HG03521 (cell line): ENCODE measurements at regions not wholly inside any gene's neighbourhood (a gene's known extent, or its start where the extent isn't known, plus 50 kb on each side); places are given as distances from the start of the nearest gene placed in this dataset.

Experiments
- ATAC-seq: cut with Tn5 transposase; IDR thresholded peaks from one replicate; pipeline ENCODE4 v1.9.1; 2021; ENCODE audit warnings: mild to moderate bottlenecking, moderate library complexity; ENCODE audit not compliant: unreplicated experiment

- no peak for ATAC-seq
Measured at GRCh38 chr13:76795701-76796695, 90.2 kb downstream of the KCTD12 start.

- ATAC-seq, result no peak
Measured at GRCh38 chr13:76792731-76793347, 93.4 kb downstream of the KCTD12 start.

GRCh38 chr13:76790980-76791819 is 95.0 kb downstream of the KCTD12 start:
- no peak for ATAC-seq

- ATAC-seq, result no peak
Measured at GRCh38 chr13:76790526-76790925, 95.7 kb downstream of the KCTD12 start.

GRCh38 chr13:76783798-76784197 is 102.4 kb downstream of the KCTD12 start:
- no peak for ATAC-seq

- no peak for ATAC-seq
Measured at GRCh38 chr13:76778853-76779252, 107.4 kb downstream of the KCTD12 start.

- ATAC-seq, result no peak
Measured at GRCh38 chr13:76777096-76777495, 109.1 kb downstream of the KCTD12 start.

- ATAC-seq, result no peak
Measured at GRCh38 chr13:76775088-76775740, 111.0 kb downstream of the KCTD12 start.

GRCh38 chr13:76773448-76774094 is 112.6 kb downstream of the KCTD12 start:
- no peak for ATAC-seq

- ATAC-seq, result no peak
Measured at GRCh38 chr13:76772241-76772640, 114.0 kb downstream of the KCTD12 start.

GRCh38 chr13:76769271-76769791 is 116.9 kb downstream of the KCTD12 start:
- ATAC-seq, result no peak

GRCh38 chr13:76768384-76768783 is 117.8 kb downstream of the KCTD12 start:
- no peak for ATAC-seq

- ATAC-seq, result no peak
Measured at GRCh38 chr13:76764916-76765315, 121.3 kb downstream of the KCTD12 start.

- no peak for ATAC-seq
Measured at GRCh38 chr13:76764429-76764828, 121.8 kb downstream of the KCTD12 start.

- ATAC-seq, result no peak
Measured at GRCh38 chr13:76762721-76763120, 123.5 kb downstream of the KCTD12 start.

GRCh38 chr13:76759877-76760276 is 126.3 kb downstream of the KCTD12 start:
- no peak for ATAC-seq

GRCh38 chr13:76758738-76759137 is 127.5 kb downstream of the KCTD12 start:
- no peak for ATAC-seq

- ATAC-seq, result no peak
Measured at GRCh38 chr13:76758257-76758656, 127.9 kb downstream of the KCTD12 start.

GRCh38 chr13:76756451-76756850 is 129.8 kb downstream of the KCTD12 start:
- ATAC-seq, result no peak

GRCh38 chr13:76754414-76754813 is 131.8 kb downstream of the KCTD12 start:
- ATAC-seq, result no peak
